Occipital lobe (tissue), 1 donor: ENCODE measurements at regions not wholly inside any gene's neighbourhood (a gene's known extent, or its start where the extent isn't known, plus 50 kb on each side); places are given as distances from the start of the nearest gene placed in this dataset.

ENCODE experiments used
- DNase-seq: peaks from one replicate; lab custom pipeline; 2025; lab: John Stamatoyannopoulos, UW

- DNase-seq, result no peak
Measured at GRCh38 chr6:163780994-163781393, 366.5 kb downstream of the QKI start.

DNA sequence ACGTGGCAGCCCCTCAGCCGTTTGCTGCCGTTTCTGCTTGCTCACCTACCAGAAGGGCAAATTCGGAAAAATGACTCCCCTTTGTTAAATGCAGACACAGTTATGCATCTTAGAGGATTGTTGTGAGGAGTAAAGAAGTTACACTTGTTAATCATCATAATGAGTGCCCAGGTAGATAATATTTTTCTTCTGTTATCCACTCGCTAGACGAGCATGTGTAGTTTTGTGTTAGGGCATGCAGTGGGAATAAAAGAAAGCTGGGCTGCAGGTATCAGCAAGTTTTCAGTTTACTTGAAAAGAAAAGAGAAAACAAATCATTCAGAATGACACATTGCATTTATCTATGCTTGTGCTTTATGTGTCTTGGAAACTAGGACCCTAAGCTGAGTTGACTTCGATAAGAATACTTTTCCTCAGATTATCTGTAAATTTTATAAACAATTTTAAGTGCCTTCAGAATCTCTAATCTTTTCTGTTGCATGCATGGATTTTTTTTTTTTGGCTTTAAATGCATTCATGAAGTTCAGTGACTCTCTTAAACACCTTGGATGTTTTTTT, 365.3 kb downstream of the QKI start:
- no peak for DNase-seq

GRCh38 chr6:163777716-163778115, 363.2 kb downstream of the QKI start:
- no peak for DNase-seq

DNA sequence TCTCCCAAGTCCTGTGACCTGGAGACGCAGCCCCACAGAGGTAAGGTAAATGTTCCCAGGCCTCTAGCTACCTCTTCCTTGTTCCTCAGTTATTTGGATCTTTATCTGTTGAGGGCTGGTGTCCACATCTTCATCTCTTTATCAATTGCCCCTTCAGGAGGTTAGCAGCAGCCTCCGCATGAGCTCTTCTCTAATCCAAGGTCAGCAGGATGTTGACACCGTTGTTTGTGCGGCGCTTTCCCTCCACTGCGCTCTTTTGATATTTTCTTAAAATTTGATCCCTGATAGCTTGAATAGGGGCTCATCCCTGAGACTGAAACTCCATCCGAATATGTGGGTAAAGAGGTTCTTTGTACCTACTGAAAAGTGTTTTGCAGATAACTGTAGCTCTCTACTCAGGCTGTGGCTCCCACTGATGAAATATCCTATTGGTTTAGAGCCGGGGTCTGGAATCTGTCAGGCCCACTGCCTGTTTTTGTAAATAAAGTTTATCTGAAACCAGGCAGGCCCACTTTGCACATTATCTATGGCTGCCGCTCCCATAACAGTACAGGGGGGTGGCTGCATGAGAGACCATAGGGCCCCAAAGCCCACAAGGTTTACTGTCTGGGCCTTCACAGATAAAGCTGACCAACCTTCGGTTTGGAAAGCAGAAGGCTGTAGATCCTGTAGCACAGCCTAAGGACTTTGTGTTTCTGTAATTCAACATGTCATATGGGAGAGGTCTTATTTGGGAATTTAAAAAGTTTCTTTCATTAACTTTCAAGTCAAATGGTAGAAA, 362.6 kb downstream of the QKI start:
- DNase-seq, result no peak

DNA sequence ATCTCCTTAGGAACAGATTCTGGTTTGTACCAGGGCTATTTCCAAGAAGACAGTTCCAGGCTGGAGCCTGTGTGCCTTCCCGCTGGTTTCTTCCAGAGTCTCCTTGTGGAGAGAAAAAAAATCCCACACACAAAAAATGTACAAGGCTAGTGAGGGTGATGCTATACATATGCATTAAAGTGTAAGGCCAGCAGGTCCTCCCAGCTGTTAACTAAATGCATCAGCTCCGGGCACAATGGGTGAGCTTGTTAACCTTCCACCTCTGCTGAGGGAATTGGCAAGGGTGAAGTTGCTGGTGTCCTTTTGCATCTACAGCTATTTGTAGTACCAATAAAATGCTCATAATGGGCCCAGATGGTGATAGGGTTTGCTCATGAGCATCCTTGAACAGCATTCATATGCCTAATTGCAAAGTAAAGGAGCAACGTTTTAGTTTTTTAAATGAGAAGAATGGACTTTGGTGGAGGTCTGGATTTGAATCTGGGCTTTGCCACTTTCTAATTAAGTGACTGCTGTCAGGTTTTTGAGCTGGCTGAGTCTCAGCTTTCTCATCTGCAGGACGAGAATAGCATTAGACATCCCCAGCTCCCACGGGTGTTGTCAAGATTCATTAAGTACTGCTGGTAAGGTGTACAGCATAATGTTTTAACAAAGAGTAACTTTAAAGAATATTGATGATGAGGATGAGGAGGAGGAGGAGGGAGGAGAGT, 361.8 kb downstream of the QKI start:
- DNase-seq, result no peak

GRCh38 chr6:163775313-163775712, 360.8 kb downstream of the QKI start:
- no peak for DNase-seq

GRCh38 chr6:163774485-163774884, 360.0 kb downstream of the QKI start:
- DNase-seq, result no peak

- no peak for DNase-seq
Measured at GRCh38 chr6:163773646-163774045, 359.1 kb downstream of the QKI start.

GRCh38 chr6:163772701-163773100, 358.2 kb downstream of the QKI start:
- DNase-seq, result no peak

DNA sequence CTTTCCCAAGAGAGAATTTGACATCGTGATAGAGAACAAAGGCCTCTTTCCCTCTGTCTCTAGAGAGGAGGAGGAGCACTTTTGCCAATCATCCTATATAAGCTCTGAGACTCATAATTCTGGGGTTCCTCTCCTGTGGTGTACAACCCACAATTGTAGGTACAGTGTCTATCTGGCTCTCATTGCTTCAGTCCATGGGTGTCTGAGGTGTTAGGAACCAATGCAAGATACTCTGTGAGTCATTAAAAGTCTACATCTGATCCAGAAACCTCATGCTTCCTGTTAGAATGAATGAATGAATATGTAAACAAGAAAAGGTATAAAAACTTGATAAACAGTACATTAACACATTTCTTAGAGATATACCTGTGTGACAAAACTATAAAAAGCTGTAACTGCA, 356.7 kb downstream of the QKI start:
- no peak for DNase-seq

GRCh38 chr6:163768905-163769304, 354.4 kb downstream of the QKI start:
- no peak for DNase-seq

GRCh38 chr6:163766936-163767335, 352.4 kb downstream of the QKI start:
- no peak for DNase-seq

GRCh38 chr6:163765335-163765734, 350.8 kb downstream of the QKI start:
- DNase-seq, result no peak

DNA sequence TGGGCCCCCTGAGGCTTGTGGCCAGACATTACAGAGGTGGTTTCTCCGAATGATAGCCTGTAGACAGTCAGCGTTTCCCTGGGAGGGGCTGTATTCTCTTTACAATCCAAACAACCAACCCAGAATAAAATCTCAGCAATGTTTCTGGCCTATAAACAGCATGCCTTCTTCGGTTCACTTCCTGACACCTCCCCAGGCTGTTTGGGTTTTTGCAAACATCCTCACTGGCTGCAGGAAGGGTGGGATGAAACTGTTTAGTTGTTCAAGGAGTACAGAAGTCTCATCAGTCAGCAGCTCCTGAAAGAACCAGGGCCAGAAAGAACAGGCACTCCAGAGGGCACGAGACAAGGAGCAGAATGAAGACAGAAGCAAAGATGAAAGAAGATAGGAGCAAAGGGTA, 350.0 kb downstream of the QKI start:
- DNase-seq, result no peak

DNA sequence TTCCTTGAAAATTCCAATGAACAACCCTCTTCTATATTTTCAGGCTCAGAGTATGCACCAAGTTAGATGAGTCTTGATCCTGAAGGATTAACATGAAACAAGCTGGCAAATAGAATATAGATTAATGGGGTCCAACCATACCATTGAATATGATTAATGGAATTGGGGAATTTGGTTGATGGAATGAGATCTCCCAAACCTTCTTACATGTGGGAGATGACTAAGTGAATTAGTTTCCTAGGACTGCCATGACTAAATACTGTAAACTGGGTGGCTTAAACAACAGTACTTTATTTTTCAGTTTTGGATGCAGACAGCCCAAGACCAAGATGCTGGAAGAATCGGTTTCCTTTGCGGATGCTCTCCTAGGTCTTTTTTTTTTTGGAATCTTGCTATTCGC, 347.0 kb downstream of the QKI start:
- no peak for DNase-seq

- no peak for DNase-seq
Measured at GRCh38 chr6:163760860-163761259, 346.3 kb downstream of the QKI start.

GRCh38 chr6:163759542-163759941, 345.0 kb downstream of the QKI start:
- no peak for DNase-seq

GRCh38 chr6:163757520-163757919, 343.0 kb downstream of the QKI start:
- no peak for DNase-seq

GRCh38 chr6:163756079-163756478, 341.6 kb downstream of the QKI start:
- no peak for DNase-seq

DNA sequence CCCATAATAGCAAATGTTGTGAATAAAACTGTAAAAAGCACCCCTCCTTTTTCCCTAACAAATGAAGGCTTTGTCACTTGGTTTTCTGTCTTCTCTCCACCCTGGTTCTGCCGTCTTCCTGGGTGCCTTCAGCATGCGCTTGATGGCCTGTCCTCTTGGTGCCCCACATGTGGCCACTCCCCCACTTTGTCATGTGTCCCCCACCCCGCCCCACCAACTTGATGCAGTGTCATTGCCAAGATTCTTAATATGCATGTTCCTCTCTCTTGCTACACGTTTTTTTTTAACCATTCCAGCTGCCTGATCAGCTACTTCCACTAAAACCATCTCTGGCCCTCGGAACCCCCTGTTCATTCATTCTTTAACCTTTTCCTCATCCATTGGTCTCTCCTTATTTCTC, 340.3 kb downstream of the QKI start:
- no peak for DNase-seq

DNA sequence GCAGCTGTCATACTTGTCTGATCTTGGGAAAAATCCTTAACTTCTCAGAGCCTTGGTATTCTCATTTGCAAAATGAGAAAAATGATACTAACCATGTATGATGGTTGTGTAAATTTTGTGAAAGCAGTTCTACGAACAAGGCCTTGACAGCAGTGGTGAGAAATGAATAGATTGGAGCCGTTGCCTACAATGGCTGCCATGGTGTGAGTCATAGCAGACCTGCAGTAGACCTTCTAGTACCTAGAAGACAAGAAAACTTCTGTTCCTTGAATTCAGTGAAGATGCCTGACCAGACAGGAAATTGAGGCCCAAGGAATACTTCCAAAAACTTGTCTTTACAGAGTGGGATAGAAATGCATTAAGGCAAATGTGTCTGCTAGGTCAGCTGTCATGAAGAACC, 338.9 kb downstream of the QKI start:
- no peak for DNase-seq

- DNase-seq, result no peak
Measured at GRCh38 chr6:163752446-163752845, 337.9 kb downstream of the QKI start.

GRCh38 chr6:163751032-163751525, 336.6 kb downstream of the QKI start:
- DNase-seq, result no peak
